Activated naive CD4-positive, alpha-beta T cell treated with anti-CD3 and anti-CD28 coated beads, Interleukin-2, amount 50 U/mL, for 72 hours (primary cell): ENCODE measurements at regions not wholly inside any gene's neighbourhood (a gene's known extent, or its start where the extent isn't known, plus 50 kb on each side); places are given as distances from the start of the nearest gene placed in this dataset.
A peak's percentile ranks its signal among the peaks of the same experiment; 100 is the strongest.

ENCODE experiments used
- ATAC-seq, 2 donors: fragments of 150-1000 bp; cut with Tn5 transposase; 2 replicates each; pipeline ENCODE4 v1.10.0; 2021; ENCODE audit warnings: mild to moderate bottlenecking in 2 of 2, moderate library complexity in 2 of 2
- DNase-seq, 2 donors: peaks; one replicate each; pipeline ENCODE4 v3.0.0; 2021 to 2022; ENCODE audit warnings: low spot score in 2 of 2
- H3K27ac Mint-ChIP-seq, 2 donors: one replicate each; pipeline ENCODE4 v1.8.0; 2022; ENCODE audit warnings: mild to moderate bottlenecking in 2 of 2, mixed read lengths in 2 of 2
- H3K36me3 Mint-ChIP-seq, 2 donors: one replicate each; pipeline ENCODE4 v1.8.0; 2022; ENCODE audit warnings: mixed read lengths in 2 of 2
- H3K9me3 Mint-ChIP-seq, 2 donors: one replicate each; pipeline ENCODE4 v1.8.0; 2022; ENCODE audit warnings: mixed read lengths in 2 of 2

DNA sequence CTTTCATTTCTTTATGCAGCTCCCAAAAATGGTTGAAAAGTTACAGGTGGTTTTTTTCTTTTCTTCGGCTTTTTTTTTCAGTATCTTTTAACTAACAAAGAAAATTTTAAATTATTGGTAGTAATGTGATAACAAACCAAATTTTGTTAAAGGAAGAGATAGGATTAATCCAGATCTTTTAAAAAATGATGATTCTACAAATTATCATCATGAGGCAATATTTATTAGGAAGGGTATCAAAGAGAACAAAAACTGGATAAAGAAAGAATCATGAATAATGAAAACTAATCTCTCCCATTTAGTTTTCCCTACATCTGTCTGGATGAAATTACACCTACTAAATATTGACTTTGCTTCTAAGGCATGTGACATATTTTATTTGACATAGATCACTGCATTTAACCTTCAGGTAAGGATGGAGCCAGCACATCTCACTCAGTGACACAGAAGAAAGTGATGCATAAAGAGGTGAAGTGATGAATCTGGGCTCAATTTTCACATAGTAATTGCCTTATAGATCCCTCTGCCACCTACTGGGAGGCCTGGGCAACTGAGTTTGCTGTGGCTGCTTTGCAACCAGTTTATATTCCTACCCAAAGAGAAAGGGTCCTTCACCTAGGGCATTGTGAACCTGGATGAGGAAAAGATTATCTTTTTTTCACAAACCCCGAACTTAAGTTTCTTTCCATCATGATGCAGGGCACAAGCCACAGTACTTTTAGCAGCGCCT, 155.6 kb downstream of the HNRNPD start:
- H3K36me3 Mint-ChIP-seq = no peaks in the 10 kb centered on the region
- peak overlapping the region in 1 of 2 donors; percentile 32 for H3K27ac Mint-ChIP-seq
- no peak for DNase-seq
- no peak for ATAC-seq
- peaks cover 0 to 4% of the 10 kb centered on the region in 2 donors for H3K9me3 Mint-ChIP-seq

DNA sequence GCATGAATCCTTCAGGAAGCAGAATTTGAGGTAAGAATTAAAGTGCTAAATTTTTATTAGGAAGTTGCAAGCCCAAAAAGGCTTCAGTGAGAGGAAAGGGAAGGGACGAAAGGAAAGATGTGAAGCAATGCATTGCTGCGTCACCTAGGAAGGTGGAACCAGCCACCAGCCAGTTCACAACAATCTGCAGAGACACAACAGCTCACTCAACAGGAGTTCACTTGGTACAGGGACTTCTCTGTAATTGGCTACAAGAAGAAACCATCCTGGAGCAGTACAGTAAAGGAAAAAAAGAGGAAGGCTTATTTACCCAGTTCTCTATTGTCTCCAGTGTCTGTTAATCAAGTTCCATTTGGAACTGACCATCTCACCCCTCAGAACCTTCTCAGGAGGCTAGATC, 157.6 kb downstream of the HNRNPD start:
- H3K27ac Mint-ChIP-seq = no peak overlapping the region
- DNase-seq (no peak), ATAC-seq (no peak)
- no peaks in the 10 kb centered on the region for H3K36me3 Mint-ChIP-seq
- H3K9me3 Mint-ChIP-seq = no peaks in the 10 kb centered on the region

DNA sequence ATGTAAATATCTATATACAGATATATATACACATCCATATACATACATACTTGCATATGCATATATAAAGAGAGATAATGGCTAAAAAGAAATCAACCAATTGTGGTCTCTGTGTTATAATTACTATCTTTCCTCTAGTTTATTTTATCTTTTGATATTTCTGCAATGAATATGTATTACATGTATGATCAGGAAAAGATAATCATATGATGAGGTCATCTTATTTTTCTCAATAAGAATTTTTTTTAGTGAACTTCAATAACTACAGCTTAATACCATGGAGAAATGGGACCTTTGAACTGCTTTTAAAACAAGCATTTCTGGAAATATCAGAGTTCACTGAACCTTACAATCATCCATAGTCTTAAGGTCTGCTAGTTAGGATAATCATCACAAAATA, 158.0 kb downstream of the HNRNPD start:
- Mint-ChIP-seq H3K9me3 (no peaks in the 10 kb centered on the region), H3K36me3 (no peaks in the 10 kb centered on the region), H3K27ac (no peak overlapping the region)
- ATAC-seq = no peak
- DNase-seq = no peak

DNA sequence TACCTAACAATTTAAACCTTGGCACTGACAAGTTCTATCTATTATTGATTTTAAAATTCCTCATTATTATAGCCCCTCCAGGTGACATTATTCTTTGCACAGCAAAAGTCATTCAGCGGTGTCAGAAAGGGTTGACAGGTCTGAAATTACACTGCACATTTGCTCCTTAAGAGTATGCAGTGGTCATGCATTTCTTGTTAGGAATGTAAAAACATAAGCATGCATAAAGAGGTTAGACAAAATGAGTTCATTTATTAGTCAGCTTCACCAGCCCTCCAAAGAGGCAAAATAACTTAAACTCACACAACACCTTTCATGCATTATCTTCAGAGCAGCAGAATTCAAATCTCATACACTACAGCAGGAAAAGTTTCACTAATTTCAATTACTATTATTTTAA, 158.8 kb downstream of the HNRNPD start:
- no peaks in the 10 kb centered on the region for H3K9me3 Mint-ChIP-seq
- ATAC-seq (no peak), DNase-seq (no peak)
- no peak overlapping the region for H3K27ac Mint-ChIP-seq
- H3K36me3 Mint-ChIP-seq = no peaks in the 10 kb centered on the region

DNA sequence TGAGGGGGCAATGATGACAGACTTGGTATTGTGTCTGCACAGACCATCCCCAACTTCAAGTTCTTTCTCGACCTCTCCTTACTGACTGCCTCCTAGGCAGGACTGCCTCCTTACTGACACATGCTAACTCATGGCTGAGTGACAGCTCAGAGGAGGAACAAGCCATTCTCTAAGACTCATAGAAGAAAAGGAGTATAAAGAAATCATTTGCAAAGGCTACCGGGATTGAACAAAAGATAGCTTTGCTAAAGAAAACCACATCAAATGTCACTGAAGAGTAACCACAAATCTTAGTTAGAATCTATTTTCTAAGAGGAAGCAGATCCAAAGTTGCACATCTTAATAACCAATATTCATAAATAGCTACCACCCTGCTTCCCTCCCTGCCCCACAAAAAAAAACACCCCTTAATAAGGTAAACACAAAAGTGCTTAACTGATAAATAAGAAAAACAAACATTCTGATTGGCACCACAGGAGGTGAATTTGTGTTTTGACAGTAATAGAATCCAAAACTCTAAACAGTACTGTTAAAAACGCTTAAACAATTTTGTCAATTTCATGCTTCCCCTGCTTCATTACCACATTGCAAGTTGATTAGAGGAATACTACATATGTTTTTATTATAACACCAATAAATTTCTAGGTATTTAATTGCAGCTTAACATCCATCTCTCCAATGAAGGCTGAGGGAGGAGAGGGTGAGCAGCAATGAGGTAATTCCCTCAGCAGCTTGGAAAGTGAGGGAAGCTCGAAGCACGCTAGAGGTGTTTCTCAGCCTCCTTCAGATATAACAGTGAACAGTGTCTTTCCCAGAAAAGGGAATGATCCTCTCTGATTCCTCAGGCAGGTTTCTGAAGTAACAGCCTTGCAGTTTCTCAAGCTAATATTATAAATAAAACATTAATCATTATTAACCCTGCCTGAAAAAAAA, 160.0 kb downstream of the HNRNPD start:
- ATAC-seq (peak; percentile 55 to 75), DNase-seq (no peak)
- Mint-ChIP-seq H3K36me3 (no peaks in the 10 kb centered on the region), H3K27ac (no peak overlapping the region), H3K9me3 (no peaks in the 10 kb centered on the region)

DNA sequence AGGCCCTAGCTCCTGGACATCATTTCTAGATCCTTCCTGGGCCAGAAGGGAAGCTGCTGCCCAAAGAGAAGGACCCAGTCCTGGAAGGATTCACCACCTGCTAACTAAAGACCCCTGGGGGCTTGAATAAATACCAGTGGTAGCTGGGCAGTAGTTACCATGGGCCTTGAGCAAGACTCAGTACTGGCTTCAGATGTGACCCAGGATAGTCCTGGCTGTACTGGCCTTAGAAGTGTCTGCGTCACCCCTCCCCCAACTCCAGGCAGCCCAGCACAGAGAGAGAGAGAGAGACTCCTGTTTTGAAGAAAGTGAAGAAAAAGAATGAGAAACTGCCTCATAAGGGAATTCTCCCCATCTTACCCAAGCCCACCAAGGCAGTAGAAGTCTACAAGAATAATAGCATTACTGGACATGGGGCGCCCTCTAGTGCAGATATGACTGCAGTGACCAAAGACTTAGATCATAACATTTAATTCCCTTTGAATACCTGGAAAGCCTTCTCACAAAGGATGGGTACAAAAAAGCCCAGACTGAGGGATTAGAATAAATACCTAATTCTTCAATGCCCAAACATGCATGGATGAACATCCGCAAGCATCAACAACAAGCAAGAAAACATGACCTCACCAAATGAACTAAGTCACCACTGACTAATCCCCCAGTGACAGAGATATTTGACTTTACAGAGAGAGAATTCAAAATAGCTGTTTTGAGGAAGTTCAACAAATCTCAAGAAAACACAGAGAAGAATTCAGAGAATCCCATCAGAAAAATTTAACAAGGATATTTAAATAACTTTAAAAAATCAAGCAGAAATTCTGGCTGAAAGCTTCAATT, 171.8 kb downstream of the HNRNPD start:
- ATAC-seq (peak; percentile 50 to 59), DNase-seq (peak in 1 of 2 donors; percentile 51)
- Mint-ChIP-seq H3K9me3 (no peaks in the 10 kb centered on the region), H3K36me3 (no peaks in the 10 kb centered on the region), H3K27ac (no peak overlapping the region)

DNA sequence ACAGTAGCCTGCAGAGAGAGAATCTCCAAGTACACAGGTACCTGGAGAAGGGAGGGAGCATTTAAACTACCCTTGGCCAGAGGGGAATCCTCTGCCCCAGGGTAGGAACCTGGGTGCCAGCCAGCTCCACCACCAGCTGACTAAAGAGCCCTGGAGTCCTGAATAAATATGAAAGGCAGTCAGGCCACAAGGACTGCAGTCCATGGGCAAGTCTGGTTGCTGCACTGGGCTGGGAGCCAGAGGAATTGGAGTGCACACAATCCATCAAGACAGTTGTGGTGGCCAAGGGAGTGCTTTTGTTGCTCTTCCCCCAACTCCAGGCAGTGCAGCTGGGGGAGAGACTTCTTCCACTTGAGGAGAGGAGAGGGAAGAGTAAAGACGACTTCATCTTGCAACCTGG, 172.5 kb downstream of the HNRNPD start:
- no peak overlapping the region for H3K27ac Mint-ChIP-seq
- no peak for ATAC-seq

DNA sequence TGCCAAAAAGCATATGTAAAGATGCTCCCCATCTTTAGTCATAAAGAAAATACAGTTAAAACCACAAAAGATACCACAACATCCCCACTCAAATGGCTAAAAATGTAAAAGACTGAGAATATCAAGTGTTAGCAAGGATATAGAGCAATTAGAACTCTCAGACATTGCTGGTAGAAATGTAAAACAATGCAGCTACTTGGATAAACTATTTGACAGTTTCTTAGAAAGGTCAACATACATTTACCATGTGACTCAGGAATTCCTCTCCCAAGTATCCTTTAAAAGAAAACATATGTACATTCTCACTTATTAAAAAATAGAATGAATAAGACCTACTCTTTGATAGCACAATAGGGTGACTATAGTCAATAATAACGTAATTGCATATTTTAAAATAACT, 173.7 kb downstream of the HNRNPD start:
- H3K9me3 Mint-ChIP-seq = no peaks in the 10 kb centered on the region
- no peak for DNase-seq
- no peaks in the 10 kb centered on the region for H3K36me3 Mint-ChIP-seq
- H3K27ac Mint-ChIP-seq = no peak overlapping the region
- ATAC-seq = no peak

More for the DNA sequence above, 172.5 kb downstream of the HNRNPD start:
- Mint-ChIP-seq H3K36me3 (no peaks in the 10 kb centered on the region), H3K9me3 (no peaks in the 10 kb centered on the region)
- DNase-seq = no peak

DNA sequence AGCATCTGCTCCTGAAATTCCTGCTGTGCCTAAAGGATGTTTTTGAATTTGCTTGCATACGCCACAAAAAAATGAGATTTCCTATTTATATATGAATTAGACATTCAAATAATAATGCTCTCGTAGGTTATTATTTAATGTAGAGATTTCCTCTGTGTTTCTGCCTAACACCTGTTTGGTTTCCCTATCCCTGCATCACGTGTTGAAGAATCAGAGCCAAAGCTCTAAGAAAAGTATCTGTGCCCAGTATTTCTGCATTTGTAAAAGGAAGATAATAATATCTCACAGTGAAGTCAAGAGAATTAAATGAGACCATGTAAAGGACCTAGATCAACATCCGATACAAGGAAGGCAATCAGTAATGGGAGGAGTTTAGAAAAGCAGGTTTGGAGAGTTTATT, 179.5 kb downstream of the HNRNPD start:
- Mint-ChIP-seq H3K36me3 (no peaks in the 10 kb centered on the region), H3K9me3 (no peaks in the 10 kb centered on the region), H3K27ac (no peak overlapping the region)
- ATAC-seq (no peak), DNase-seq (no peak)

DNA sequence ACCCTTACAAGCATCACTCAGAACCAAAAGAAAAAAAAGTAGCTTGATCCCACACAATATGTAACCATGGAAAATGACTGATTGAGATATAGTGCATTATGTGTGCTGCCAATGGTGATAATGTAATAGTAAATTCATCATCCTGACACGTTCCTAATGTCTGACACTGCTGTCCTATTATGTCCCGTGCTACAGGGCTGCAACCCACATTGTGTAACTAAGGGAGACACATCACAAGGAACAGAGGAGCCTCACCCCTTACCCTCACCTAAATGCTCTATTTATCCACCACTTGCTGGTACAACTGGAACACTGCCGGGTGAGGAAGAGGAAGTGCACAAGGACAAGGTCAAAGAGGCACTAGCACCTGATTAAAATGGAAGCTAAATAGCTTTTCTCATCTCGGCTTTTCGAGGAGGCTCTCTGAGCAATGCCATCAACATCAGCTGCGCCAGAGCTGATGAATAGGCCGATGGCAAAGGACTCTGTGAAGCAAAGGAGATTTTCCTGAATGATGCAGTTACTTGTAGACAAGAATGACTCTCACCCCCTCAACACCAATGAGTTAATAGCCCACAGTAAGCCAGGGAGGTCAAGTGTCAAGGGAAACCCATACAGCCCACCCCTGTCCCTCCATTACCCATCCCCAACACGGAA, 181.6 kb downstream of the HNRNPD start:
- H3K9me3 Mint-ChIP-seq = peaks cover 0 to 6% of the 10 kb centered on the region in 2 donors
- no peak for DNase-seq
- no peak for ATAC-seq
- peaks cover 0 to 11% of the 10 kb centered on the region in 2 donors for H3K36me3 Mint-ChIP-seq
- no peak overlapping the region for H3K27ac Mint-ChIP-seq

DNA sequence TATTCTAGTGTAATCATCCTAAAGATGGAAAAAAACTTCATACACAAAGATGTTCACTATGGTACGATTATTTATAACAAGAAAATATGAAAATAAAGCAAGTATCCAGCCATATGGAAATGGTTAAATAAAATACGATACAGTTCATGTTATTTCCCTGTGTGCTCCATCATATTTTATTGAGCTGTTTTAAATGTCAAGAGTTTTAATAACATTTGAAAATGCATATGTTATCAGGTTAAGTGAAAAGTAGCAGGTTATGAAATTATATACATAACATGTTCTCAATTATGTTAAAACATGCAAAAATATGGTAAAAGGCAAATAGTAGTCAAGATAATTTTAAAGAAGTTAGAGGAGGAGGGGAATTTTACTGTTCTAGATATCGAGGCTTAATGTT, 192.0 kb downstream of the HNRNPD start:
- Mint-ChIP-seq H3K27ac (no peak overlapping the region), H3K36me3 (peaks cover 0 to 9% of the 10 kb centered on the region in 2 donors), H3K9me3 (peaks cover 6 to 8% of the 10 kb centered on the region in 2 donors)
- ATAC-seq (no peak), DNase-seq (no peak)

DNA sequence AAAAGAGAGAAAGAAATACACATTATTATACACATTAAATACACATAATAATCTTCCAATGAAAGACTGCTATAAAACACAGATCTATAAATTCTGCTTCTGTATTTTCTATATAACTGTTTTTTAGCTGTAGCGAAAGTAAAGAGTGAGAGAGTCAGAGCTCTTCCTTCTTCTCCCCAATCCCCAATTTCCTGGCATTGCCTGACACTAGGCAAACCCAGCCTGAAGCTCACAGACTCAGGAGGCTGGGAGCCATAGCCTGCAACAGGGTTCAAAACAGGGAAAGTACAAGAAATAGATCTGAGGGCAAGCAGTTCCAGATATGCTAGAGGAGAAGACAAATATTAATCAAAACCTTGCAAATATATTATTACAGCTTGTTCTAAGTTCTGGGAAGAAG, 201.6 kb downstream of the HNRNPD start:
- peaks cover 7 to 9% of the 10 kb centered on the region in 2 donors for H3K36me3 Mint-ChIP-seq
- ATAC-seq (no peak), DNase-seq (no peak)
- H3K9me3 Mint-ChIP-seq = peaks cover 5 to 8% of the 10 kb centered on the region in 2 donors
- H3K27ac Mint-ChIP-seq = no peak overlapping the region

DNA sequence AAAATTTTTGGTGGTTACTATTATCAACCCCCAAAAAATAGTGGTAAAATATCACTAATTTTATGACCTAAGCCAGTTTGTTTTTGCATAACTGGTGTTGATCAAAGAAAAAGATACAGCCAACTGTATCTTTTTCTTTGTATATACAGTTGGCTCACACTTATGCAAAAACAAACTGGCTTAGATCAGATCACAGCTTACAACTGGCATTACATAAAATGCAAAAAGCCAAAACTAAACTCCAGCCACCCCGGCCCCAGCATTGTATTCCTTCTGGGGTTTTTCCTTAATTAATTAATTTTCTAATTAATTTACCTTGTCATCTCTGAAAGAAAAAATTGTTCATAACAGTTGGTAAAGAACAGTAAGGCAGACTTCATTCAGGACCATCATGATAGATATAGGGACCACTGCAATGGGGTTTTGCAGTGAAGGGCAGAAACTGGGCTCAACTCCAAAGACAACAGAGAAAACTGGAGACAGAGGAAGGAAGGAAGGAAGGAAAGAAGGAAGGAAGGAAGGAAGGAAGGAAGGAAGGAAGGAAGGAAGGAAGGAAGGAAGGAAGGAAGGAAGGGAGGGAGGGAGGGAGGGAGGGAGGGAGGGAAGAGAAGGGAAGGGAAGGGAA, 202.1 kb downstream of the HNRNPD start:
- no peak overlapping the region for H3K27ac Mint-ChIP-seq
- H3K9me3 Mint-ChIP-seq = peaks cover 5 to 6% of the 10 kb centered on the region in 2 donors

DNA sequence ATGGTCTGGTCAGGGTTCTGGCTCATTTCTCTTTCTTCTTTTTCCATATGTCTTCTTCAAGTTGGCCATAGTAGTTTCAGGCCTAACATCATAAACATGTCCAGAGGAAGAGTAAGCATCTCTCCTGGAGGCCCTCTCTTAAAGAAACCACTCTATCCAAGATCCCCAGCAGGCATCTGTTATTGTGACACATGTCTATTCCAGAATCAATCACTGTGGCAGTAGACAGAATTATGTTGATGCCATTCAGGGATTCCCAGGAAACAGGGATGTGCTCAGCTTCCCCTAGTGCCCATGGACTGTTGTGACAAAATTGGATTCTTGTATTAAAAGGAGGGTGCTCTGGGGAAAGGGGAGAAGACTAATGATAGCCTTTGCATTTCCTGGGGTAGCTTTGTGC, 224.0 kb downstream of the HNRNPD start:
- DNase-seq (no peak), ATAC-seq (no peak)
- Mint-ChIP-seq H3K36me3 (peaks cover 17 to 18% of the 10 kb centered on the region in 2 donors), H3K9me3 (peaks cover 14 to 15% of the 10 kb centered on the region in 2 donors), H3K27ac (no peak overlapping the region)

More for the DNA sequence above, 202.1 kb downstream of the HNRNPD start:
- DNase-seq = no peak
- H3K36me3 Mint-ChIP-seq = peaks cover 7 to 9% of the 10 kb centered on the region in 2 donors
- no peak for ATAC-seq

DNA sequence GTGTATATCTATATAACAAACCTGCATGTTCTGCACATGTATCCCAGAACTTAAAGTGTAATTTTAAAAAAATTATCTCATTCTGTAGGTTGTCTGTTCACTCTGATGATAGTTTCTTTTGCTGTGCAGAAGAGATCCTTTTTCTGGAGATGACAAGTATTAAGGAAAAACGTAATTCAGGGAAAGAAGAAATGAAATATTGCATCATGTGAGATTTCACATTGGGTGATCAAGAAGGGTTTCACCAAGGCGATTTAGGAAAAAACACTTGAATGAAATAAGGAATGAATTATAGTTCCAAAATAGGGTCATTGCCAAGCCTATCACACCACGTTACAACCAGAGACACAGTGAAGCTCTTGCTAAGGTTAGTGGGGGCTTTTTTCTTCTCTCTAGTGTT, 227.9 kb downstream of the HNRNPD start:
- no peaks in the 10 kb centered on the region for H3K36me3 Mint-ChIP-seq
- H3K27ac Mint-ChIP-seq = no peak overlapping the region
- H3K9me3 Mint-ChIP-seq = no peaks in the 10 kb centered on the region
- DNase-seq = no peak
- ATAC-seq = no peak

DNA sequence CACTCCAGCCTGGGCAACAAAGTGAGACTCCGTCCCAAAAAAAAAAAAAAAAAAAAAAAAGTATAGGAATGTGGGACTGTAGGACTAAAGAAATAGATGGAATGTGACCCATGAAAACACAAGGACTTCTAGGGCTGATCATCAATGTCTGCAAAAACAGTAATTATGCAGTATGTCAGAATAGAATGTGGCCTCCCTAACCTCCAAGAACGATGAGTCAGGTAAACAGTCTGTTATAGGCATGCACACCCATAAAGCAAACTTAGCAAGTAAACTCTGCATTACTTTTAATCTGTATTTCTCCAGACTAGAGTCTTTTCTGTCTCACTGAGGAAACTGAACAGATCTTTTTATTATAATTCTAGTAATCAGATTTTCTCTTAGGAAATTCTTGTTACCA, 233.4 kb downstream of the HNRNPD start:
- ATAC-seq (no peak), DNase-seq (no peak)
- Mint-ChIP-seq H3K36me3 (peaks cover 0 to 19% of the 10 kb centered on the region in 2 donors), H3K27ac (no peak overlapping the region), H3K9me3 (peaks cover 0 to 11% of the 10 kb centered on the region in 2 donors)
